ENCODE measurements at regions not wholly inside any gene's neighbourhood (a gene's known extent, or its start where the extent isn't known, plus 50 kb on each side); places are given as distances from the start of the nearest gene placed in this dataset.

DNA sequence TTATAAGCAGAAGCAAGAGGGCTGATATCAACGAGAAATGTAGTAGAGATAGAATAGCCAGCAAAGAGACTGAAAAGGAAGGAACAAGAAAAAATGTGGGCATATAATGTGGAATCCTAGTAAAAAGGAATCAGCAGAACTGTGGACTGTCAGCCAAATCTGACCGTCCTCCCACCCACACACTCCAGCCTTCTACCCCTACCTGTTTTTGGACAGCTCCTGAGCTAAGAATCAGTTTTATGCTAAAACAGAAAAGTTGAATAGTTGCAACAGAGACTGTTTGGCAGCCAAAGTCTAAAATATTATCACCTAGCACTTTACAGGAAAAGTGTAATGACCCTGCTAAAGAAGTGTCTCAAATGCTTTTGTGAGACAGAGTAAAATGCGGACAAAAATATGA lies 533.3 kb upstream of the CXADR start:
- DNase-seq: no peak

DNA sequence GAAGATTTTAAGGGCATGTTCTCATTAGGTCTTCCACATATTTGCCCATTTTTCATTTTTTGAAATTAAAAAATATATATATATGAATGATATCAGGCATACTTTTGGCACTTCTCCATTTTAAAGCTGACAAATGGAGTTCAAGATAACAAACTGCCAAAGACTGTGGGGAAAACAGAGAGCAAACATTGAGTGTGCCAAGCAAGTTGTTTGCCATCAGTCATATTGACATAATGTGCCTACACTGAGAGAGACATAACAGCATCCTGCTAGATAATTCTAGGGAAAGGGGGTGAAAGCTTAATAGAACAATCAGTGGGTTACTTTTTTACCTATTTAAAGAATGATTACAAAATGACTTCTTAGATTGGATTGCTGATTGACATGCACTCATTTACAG lies 529.4 kb upstream of the CXADR start:
- no peak for DNase-seq

DNA sequence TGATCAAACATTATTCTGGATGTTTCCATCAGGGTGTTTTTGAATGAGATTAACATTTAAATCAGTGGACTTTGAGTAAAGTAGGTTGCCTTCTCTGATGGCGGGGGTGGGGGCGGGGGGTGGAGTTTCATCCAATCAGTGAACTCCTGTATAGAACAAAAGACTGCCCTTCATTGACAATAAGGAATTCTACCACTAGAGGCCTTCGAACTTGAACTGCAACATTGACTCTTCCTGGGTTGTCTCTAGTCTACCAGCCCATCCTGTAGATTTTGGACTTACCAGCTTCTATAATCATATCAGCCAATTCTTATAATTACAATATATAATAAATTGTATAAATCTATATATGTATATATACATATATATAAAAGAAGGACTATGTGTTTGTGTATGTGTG lies 520.4 kb upstream of the CXADR start:
- DNase-seq: no peak

DNA sequence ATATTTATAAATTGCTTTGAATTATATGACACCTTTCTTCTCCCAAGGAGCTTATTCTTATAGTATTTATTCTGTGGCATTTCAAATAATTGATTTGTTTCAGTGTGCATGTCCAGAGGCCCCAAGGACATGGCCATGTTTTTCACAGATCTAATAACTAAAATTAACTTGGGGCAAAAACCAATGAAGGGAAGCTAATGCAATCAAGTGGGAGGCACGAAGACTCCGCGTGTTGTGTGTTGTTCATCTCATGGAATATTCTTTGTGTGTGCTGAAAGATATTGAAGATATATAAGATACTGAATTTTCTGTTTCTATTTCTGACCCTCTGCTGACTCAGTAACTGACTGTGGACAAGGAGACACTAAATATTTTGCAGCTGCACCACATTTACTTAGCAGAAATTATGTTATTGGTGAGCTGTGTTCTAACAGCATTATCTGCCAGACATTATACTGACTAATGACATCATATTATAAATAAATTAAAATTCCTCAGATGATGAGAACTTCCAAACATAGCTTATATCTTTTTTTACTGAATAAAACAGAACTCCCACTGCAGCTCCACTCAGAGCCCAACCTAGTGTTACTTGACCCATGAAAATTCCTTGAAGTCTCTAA lies 519.3 kb upstream of the CXADR start:
- DNase-seq: no peak

DNA sequence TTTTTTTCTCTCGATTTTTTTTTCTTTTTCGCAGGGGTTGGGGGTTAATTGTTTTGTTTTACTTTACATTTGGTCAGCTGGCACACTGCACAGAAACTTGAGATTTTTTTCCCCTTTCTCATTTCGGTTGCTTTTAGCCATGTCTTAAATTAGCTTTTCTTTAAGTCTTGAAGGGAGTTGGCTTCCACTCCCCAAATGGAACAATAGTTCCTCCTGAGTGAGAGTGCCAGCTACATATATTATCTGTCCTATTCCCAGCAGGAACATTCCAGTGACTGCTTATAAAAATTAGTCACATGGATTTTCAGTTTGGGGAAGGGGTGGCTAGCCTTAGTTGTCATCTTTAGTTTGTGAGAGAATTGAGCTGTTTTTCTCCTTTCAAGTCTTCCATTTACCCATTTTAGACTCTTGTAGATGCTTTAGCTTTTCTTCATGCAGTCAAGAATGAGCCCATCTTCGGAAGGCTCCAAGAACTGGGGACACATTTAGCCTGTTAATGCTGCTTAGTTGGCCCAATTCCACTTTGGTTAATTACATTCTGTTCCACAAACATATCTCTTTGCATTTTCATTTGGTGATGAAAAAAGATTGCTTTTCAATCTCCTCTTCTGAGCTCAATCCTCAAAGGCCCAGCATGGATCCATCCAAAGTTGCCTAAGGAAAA lies 510.1 kb upstream of the CXADR start:
- no peak for DNase-seq

DNA sequence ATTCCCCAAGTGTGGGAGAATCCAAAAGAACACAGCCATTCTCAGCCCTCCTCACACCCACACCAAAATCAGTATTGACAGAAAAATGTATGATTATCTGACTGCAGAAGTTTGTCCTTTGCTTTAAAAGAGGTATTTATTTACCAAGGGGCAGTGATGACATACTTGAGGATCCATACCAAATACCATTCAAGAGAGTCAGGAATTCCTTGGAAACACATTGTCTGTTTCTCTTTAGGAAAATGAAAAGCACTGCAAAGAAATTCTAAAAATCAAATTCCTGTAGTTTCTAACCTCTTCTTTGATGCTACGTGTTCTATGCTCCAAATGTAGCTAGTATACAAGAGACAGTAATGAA lies 509.6 kb upstream of the CXADR start:
- no peak for DNase-seq

DNA sequence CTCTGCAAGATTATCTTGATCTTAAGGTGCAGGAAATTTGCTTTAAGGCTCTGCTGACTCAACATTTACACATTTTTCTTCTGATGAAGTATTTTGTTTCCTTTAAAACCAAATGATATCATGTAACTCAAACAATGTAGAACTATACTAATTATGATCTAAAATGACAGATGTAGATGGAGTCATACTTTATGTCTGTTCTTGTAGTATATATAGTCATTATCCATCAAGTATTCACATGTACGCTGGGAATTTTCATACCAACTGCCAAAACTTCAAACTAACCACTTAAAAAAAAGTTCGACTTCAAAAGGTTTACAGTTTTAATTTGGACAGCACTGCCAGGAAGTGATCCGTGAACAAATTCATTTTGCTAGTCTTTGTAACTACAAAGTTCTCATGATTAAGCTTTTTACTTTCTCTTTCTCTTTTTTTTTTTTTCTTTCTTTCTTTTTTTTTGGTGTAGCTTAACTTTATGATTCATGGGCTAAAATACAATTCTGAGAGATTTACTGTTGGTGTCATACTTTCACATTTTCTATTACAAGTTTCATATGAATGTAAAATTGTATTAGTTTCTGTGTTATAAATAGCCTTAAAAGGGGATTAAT lies 509.0 kb upstream of the CXADR start:
- no peak for DNase-seq

DNA sequence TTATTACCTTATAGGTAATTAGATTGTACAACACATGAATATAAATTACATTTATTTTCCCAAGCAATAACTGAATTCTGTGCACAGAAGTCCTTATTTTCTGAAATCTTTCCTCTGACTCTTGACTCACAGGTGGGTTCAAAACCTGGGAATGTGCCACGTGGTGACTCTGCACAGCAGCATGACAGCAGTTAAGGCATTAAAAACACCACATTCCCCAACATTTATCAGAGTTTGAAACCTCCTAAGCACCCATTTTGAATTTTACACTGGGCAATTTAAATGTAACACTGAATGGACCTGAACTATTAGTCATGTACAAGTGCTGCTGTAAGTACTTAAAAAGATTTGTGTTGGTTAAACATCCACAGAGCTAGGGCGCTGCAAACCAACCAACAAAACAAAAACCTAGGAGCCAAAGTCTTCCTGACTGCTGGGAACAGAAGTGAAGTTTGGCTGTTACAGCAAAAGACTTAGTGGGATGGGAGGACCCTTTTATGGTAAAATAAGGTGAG lies 480.6 kb upstream of the CXADR start:
- DNase-seq: no peak

DNA sequence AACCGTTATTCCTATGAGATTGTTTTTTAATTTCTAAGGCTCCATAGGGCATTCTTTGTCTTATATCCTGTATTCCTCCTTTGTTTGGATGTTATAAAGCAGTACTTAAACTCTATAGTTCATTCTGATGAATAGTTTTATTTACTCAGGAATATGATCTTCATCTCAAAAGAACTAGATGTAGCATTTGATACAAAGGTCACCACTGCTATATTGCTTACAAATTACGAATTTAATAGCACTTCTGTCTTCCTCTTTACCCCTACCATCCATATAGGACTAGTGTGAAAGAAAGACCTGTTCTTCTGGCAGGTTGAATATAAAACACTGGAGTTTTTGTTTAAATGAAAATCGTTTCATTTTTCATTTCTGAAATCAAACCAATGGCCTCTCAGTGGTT lies 468.1 kb upstream of the CXADR start:
- DNase-seq: no peak

DNA sequence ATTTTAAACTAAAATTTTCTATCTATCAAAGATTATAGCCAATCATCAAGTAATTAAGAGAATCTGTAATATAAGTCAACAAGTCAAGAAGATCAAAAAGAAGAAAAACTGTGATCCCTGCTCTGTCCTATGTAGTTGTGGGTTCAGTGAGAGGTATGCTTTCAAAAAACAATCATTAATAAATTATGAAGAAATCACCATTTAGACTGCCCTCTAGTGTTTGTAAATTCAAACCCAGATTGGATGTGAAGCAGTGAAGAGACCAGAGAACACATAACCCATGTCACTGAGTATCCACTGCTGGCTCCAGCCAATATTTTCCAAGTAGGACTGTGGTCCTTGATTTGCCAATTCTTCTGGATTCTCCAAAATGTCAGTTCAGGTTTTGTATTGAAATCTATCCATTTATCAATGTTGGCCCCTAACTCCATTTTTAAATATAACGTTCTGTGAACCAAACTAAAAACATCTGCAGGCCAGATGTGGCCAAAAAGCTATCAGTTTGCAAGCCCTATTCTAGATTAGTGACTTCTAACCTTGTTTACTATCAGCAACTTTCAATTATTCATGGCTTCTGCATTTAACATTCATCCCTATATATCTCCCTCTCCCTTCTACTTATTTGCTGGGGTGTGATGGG lies 467.5 kb upstream of the CXADR start:
- no peak for DNase-seq

DNA sequence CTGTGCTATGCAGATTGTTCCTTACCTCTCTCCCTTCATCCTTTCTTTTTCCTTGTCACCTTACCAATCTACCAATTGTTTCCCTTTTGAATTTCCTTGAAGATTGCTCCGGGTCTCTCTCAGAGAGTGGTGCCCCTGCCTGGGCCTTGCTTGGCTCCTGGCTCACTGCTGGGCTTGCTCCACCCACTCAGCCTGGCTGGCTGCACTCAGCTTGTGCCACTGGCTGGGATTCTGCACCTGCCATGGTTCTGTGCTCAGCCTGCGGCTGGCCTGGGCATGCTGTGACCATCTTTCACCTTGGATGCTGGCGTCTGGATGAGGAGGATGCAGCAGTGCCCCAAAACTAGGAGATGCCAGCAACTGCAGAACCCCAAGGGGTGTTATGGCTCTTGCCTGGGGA lies 463.9 kb upstream of the CXADR start:
- no peak for DNase-seq

DNA sequence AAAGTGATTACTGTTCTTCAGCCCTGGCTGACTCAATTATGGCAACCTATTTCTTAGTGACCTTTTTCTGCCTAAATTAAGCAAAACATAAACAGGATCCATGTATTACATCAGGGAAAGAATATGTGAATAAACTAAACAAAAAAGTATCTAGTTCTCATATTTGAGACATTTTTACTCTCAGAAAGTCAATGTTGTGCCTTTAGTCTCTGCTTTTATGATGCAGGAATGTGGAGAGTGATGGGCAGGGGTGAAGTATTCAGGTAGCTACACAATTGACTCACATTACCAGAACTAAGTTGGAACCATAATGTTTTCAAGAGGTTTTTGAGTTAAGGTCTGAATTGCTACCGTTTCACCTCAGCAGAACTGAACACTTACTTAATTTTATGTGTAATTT lies 462.7 kb upstream of the CXADR start:
- DNase-seq: no peak

DNA sequence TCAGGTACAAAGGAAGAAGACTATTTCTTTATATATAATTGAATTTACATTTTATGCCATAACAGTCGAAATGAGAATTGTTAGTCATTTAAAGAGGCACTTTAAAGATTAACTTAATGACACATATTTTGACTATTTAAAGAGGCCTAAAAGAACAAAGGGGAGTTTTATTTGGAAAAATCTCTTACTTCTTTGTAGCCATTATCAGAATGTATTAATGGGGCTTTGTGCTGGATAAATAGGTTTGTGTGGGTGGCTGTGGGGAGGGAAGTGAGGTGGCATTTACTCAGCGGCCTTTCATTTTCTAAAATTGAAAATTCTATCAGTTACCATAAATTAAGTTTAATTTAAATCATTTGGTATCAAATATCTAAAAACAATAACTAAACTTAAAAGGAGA lies 462.2 kb upstream of the CXADR start:
- no peak for DNase-seq

DNA sequence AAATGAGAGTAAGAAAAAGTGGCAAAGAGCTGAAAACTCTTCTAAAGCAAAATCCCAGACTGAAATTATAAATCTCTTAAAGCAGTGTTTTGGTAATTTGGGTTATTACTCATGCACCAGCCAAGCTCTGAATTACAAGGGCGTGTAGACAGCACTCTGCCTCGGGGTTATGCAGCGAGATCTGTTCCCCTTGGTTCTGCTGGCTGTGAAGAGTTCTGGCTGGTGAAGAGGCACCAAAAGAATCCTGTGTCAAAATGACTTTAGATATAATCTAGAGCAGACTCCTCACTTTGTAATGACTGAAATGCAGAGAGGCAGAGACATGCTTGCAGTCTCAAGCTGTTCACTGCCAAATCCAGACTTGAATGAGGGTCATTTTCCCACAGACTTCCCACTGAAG lies 461.8 kb upstream of the CXADR start:
- DNase-seq: no peak

DNA sequence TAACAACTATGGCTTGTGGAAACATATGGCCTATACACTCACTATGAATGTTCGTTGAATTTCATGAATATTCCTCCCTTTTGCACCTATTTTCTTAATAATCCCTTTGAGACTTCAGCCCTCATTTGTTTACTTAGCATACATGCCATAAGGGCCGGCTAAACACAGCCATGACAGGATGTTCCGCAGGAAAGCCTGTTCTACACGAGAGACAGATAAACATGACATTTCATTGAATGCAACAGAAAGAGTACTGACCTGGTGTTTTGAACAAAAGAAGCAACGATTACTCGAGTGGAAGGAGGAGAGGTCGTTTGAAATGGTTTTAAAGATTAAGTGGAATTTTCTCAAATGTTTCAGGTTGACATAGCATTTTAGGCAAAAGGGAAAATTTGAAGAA lies 459.5 kb upstream of the CXADR start:
- DNase-seq: no peak

DNA sequence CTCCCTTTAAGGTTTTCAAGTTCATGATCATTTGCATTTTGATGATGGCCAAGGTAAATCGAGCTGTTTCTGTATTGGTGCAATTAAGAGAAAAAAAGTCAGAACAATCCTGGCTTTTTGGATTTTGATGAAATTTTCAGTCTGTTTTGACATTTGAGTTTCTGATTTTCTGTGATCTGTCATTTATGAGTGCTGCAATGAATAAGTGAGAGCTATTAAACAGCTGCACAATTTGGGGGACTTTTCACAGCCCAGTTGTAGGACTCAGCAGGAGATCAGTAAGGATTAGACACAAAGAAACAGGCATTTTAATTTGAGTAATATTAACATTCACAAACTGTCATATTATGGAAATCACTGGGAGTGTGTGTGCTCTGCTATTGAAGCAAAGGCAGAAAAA lies 452.9 kb upstream of the CXADR start:
- DNase-seq: no peak

DNA sequence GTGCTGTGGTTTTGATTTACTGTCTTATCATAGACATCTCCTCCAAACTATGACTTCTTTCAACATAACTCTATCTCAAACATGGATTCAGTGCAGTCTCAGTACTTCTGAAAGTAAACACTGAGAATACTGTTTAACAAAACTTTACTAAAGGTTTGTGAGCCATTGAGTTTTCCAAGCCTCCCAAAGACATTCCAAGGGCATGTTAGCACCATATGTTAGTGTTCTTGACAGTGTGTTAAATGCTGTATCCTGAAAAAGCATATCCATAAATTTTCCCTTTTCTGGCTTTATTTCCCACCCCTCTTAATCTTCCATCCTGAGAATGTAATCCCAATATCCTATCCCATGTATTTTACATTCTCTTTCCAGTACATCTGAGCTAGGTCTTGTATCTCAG lies 446.8 kb upstream of the CXADR start:
- DNase-seq: no peak

DNA sequence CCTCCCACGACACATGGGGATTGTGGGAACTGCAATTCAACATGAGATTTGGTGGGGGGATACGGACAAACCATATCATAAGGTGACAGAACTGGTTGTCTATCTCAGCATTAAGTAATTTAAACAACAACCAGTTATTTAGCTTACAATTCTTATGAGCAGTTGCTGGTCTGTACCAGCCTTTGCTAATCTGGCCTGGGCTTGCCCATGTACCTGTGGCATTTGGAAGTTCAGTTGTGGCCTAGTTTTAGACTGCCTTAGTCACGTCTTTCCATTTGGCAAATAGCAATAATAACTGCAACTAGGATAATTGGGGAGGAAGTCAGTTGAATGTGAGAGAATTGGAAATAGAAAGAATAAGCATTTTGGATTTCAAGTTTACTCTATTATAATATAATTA lies 441.8 kb upstream of the CXADR start:
- no peak for DNase-seq

DNA sequence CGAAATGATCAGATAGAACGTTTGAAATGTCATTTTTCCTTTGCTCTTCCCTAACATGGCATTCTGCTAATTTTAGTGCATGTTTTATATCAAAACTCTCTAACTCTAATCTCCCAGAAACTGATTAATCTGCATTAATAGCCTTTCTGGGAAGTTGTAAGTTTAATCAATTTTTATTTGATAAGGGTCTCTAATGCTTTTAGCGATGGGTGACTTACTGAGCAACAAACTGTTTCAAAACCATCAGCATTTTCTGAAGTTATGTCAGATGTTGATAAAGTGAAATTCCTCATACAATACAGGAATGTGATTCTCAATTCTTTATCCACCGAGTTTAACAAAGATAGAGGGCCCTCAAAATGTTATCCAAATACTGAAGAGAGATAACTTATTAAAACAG lies 431.6 kb upstream of the CXADR start:
- DNase-seq: no peak

DNA sequence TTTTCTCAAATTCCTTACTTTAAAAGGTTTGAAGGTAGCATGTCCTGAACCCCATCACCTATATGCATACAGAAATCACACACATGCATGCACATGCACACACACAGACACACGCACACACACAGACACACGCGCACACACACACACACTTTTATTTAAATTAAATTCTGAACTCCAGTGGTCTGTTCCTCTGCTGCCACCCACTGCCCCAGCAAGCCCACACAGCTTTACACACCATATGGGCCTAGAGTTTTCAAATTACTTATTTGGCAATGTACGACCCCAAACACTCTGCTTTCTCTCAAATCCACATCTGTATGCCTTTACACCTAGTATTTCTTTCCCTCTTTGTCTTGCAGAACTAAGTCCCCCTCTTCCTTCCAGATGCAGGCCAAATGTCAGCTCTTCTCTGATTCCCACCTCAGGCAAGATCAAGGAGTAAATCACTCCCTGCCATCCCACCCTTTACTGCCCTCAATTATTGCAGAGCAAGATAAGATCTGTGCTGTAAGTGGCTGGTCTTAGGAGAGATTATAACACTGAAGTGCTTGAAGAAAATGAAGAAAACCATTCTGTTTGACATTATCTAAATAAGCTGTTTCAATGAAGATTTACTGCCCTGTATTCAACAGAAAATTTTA lies 429.9 kb upstream of the CXADR start:
- DNase-seq: no peak

DNA sequence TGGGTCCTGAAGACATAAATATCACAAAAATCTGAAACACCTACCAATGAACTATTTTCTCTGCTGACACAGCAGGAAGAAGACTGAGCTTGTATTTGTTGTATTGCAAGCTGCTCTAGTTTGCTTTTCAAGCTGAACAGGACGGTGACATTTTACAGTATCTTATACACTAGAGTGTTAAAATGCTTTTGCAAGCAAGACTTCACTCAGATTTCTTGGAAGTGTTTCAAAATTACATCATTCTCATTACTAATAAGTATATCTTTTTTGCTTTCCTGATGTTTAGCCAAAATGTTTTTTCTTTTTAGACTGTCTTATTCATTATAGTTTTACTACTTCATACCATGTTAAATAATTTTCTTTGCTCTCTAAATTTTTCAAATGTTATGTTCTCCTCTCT lies 427.1 kb upstream of the CXADR start:
- no peak for DNase-seq

DNA sequence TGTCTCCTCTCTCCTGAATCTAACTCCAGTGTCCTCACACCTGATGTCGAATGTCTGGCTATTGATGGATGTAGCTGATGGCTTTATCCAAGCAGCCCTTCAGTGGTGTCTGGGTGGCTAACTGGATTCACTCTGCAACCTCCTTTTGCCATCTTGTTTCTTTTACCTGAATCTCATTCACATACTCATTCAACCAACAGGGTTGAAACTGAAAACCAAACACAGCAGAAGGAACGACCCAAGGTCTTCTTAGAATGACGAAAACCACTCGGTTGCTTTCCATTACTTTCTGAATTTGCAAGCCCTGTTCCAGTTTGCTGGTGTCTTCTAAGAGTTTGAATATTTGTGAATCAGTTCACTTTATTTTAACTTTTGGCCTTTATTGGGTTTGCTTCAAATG lies 424.3 kb upstream of the CXADR start:
- no peak for DNase-seq

DNA sequence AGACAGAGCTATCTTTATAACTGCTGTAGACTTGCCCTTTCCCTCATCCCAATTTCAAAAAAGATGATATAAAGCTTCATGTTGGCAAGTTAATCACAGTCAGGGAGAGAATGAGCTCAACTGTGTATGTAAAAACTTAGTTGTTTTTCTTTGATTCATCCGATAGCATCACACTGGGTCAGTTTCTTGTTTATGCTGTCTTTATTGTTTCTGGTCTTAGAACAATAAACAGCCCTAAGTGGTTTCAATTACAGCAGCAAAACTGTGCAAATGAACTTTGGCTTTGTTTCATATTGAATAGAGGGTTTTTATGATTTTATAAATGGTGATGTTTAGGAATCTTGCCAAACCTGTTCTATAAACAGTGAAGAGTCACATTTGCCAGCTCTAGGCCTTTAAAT lies 423.8 kb upstream of the CXADR start:
- DNase-seq: no peak

DNA sequence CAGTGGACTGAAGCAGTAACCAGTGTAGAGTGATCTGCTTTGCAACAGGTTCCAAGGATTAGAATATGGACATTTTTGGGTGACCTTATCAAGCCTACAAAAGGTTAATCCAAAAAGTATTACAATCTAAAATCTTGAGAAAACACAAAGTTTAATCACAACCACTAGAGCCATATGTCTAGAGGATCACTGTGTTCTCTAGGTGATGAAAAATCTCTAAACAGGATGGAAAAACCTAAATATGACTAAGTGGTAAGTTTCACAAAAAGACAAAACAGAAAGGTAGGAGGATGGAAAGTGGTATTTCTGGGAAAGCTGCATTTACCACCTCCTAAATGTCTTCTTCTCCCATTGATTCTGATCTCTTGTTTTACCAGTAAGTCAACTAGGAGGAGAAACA lies 411.1 kb upstream of the CXADR start:
- DNase-seq: no peak

All from activated T-cell treated with anti-CD3 and anti-CD28 coated beads, Interleukin-2, amount 50 U/mL, for 48 hours (primary cell).